Activated CD4-positive, alpha-beta T cell treated with anti-CD3 and anti-CD28 coated beads, Interleukin-2, Interleukin-4, amounts not matched to agents 100 ng/mL and 50 ng/mL, durations not matched to agents 16 hours and 8 hours (primary cell): ENCODE measurements at regions not wholly inside any gene's neighbourhood (a gene's known extent, or its start where the extent isn't known, plus 50 kb on each side); places are given as distances from the start of the nearest gene placed in this dataset.
"Not testable (repeated sequence)": the region's sequence is repeated elsewhere in the genome, so short reads cannot be mapped to it uniquely, and the experiment has no call there.

ENCODE experiments used
- DNase-seq: peaks from one replicate; pipeline ENCODE4 v3.0.0-alpha.2; 2020; ENCODE audit warnings: low spot score

- no peak for DNase-seq
Observed at GRCh38 chr5:166637295-166637694, 1654.2 kb upstream of the WWC1 start.

GRCh38 chr5:166639151-166639550 lies 1652.3 kb upstream of the WWC1 start:
- no peak for DNase-seq

- not testable (repeated sequence) for DNase-seq
Observed at GRCh38 chr5:166640136-166640535, 1651.3 kb upstream of the WWC1 start.

- no peak for DNase-seq
Observed at GRCh38 chr5:166648736-166649135, 1642.7 kb upstream of the WWC1 start.

GRCh38 chr5:166649676-166650075 lies 1641.8 kb upstream of the WWC1 start:
- no peak for DNase-seq

GRCh38 chr5:166651234-166651633 lies 1640.2 kb upstream of the WWC1 start:
- no peak for DNase-seq

- no peak for DNase-seq
Observed at GRCh38 chr5:166671811-166672210, 1619.6 kb upstream of the WWC1 start.

- no peak for DNase-seq
Observed at GRCh38 chr5:166672431-166672830, 1619.0 kb upstream of the WWC1 start.

- DNase-seq, result no peak
Observed at GRCh38 chr5:166677891-166678290, 1613.6 kb upstream of the WWC1 start.

- no peak for DNase-seq
Observed at GRCh38 chr5:166679331-166679730, 1612.1 kb upstream of the WWC1 start.

- no peak for DNase-seq
Observed at GRCh38 chr5:166695326-166695725, 1596.1 kb upstream of the WWC1 start.

GRCh38 chr5:166708291-166708690 lies 1583.2 kb upstream of the WWC1 start:
- DNase-seq, result no peak

GRCh38 chr5:166709691-166710090 lies 1581.8 kb upstream of the WWC1 start:
- DNase-seq, result no peak

GRCh38 chr5:166710271-166710670 lies 1581.2 kb upstream of the WWC1 start:
- no peak for DNase-seq

- no peak for DNase-seq
Observed at GRCh38 chr5:166712447-166713185, 1578.8 kb upstream of the WWC1 start.

- no peak for DNase-seq
Observed at GRCh38 chr5:166713295-166713694, 1578.2 kb upstream of the WWC1 start.

- DNase-seq, result no peak
Observed at GRCh38 chr5:166716856-166717492, 1574.5 kb upstream of the WWC1 start.

GRCh38 chr5:166719991-166720390 lies 1571.5 kb upstream of the WWC1 start:
- no peak for DNase-seq

GRCh38 chr5:166722939-166723338 lies 1568.5 kb upstream of the WWC1 start:
- DNase-seq, result peak; percentile 15

- DNase-seq, result no peak
Observed at GRCh38 chr5:166724284-166724683, 1567.2 kb upstream of the WWC1 start.

GRCh38 chr5:166725593-166725992 lies 1565.9 kb upstream of the WWC1 start:
- no peak for DNase-seq

- no peak for DNase-seq
Observed at GRCh38 chr5:166726406-166726805, 1565.0 kb upstream of the WWC1 start.

- not testable (repeated sequence) for DNase-seq
Observed at GRCh38 chr5:166742951-166743350, 1548.5 kb upstream of the WWC1 start.

- DNase-seq, result no peak
Observed at GRCh38 chr5:166746506-166746905, 1544.9 kb upstream of the WWC1 start.
